Sigmoid colon (tissue), 4 donors: ENCODE measurements at regions not wholly inside any gene's neighbourhood (a gene's known extent, or its start where the extent isn't known, plus 50 kb on each side); places are given as distances from the start of the nearest gene placed in this dataset.

Experiments used
- CTCF ChIP-seq, 4 experiments: fragments of 450-650 bp in 3 of 4; fragments of 200-600 bp in 1 of 4; IDR thresholded peaks; one replicate each; pipeline ENCODE4 v1.5.1; 2016 to 2019; ENCODE audit warnings: antibody characterized with exemption in 4 of 4, mild to moderate bottlenecking in 3 of 4, moderate library complexity in 2 of 4
- EP300 ChIP-seq, 4 donors: sonication (generic); formaldehyde crosslinking; IDR thresholded peaks; one replicate each; pipeline ENCODE4 v1.6.1; 2017; ENCODE audit warnings: antibody characterized with exemption in 4 of 4
- POLR2A ChIP-seq, 2 donors: fragments of 450-650 bp; IDR thresholded peaks; one replicate each; pipeline ENCODE4 v1.6.1; 2016; ENCODE audit warnings: antibody characterized with exemption in 2 of 2, mild to moderate bottlenecking in 2 of 2, moderate library complexity in 2 of 2
- POLR2AphosphoS5 ChIP-seq, 4 donors: sonication (generic); formaldehyde crosslinking; IDR thresholded peaks; one replicate each; pipeline ENCODE4 v1.6.1; 2017; ENCODE audit warnings: antibody characterized with exemption in 4 of 4

- TF ChIP-seq CTCF (IDR thresholded peaks at IDR 0.05) = no peak
- TF ChIP-seq EP300 (IDR thresholded peaks at IDR 0.05) = no peak
- TF ChIP-seq POLR2AphosphoS5 (IDR thresholded peaks at IDR 0.05) = no peak
- no peak for TF ChIP-seq POLR2A (IDR thresholded peaks at IDR 0.05)
Measured at GRCh38 chr3:23749609-23750008, 56.1 kb upstream of the UBE2E1 start.
